WTC11 (cell line): ENCODE measurements at regions not wholly inside any gene's neighbourhood (a gene's known extent, or its start where the extent isn't known, plus 50 kb on each side); places are given as distances from the start of the nearest gene placed in this dataset.

Source experiments
- ATAC-seq: fragments of 200-7000 bp; cut with Tn5 transposase; 2 replicates; pipeline ENCODE4 v1.10.0; 2021; ENCODE audit warnings: mild to moderate bottlenecking, moderate library complexity
- CTCF ChIA-PET: fragments of 300-600 bp; sonication (Branson Sonifier 250); formaldehyde crosslinking; loops from one replicate; lab custom pipeline; 2021; ENCODE audit warnings: antibody characterized with exemption; lab: Charles Lee
- POLR2A ChIA-PET: fragments of 350-600 bp; sonication (Branson Sonifier 250); formaldehyde crosslinking; loops from one replicate; lab custom pipeline; 2021; ENCODE audit warnings: antibody characterized with exemption; lab: Charles Lee
- DNase-seq: peaks from one replicate; pipeline ENCODE4 v3.0.0; 2021; ENCODE audit warnings: low spot score
- H3K27ac Mint-ChIP-seq: 2 replicates; pipeline ENCODE4 v1.8.0; 2021; ENCODE audit warnings: mixed read lengths
- H3K27me3 Mint-ChIP-seq: 2 replicates; pipeline ENCODE4 v1.8.0; 2021; ENCODE audit warnings: low read depth, mild to moderate bottlenecking, moderate library complexity, mixed read lengths
- H3K36me3 Mint-ChIP-seq: 2 replicates; pipeline ENCODE4 v1.8.0; 2021; ENCODE audit warnings: mixed read lengths
- H3K4me1 Mint-ChIP-seq: 2 replicates; pipeline ENCODE4 v1.8.0; 2022; ENCODE audit warnings: mixed read lengths
- H3K4me3 Mint-ChIP-seq: 2 replicates; pipeline ENCODE4 v1.8.0; 2021; ENCODE audit warnings: mild to moderate bottlenecking, moderate library complexity, mixed read lengths
- H3K9me3 Mint-ChIP-seq: 2 replicates; pipeline ENCODE4 v1.8.0; 2021; ENCODE audit warnings: mixed read lengths
- CREB1 ChIP-seq: sonication (generic); formaldehyde crosslinking; IDR thresholded peaks from 2 replicates; pipeline ENCODE4 v1.8.0; 2023; ENCODE audit warnings: mild to moderate bottlenecking, missing genetic modification reagents
- ELF4 ChIP-seq: sonication (generic); formaldehyde crosslinking; IDR thresholded peaks from 2 replicates; pipeline ENCODE4 v1.8.1; 2022; ENCODE audit warnings: low read depth, mild to moderate bottlenecking, moderate library complexity, missing genetic modification reagents
- FOXP1 ChIP-seq: sonication (generic); formaldehyde crosslinking; IDR thresholded peaks from 2 replicates; pipeline ENCODE4 v1.8.0; 2022; ENCODE audit warnings: missing genetic modification reagents, mild to moderate bottlenecking, moderate library complexity, borderline replicate concordance
- GABPB1 ChIP-seq: sonication (generic); formaldehyde crosslinking; IDR thresholded peaks from 2 replicates; pipeline ENCODE4 v1.8.1; 2023; ENCODE audit warnings: mild to moderate bottlenecking, missing genetic modification reagents
- HMGA2 ChIP-seq: fragments of 250-450 bp; sonication (Bioruptor Pico); IDR thresholded peaks from 2 replicates; pipeline ENCODE4 v1.4.0; 2021; ENCODE audit warnings: mild to moderate bottlenecking, moderate library complexity
- JUN ChIP-seq: sonication (generic); formaldehyde crosslinking; IDR thresholded peaks from 2 replicates; pipeline ENCODE4 v1.8.0; 2023; ENCODE audit warnings: mild to moderate bottlenecking, missing genetic modification reagents
- PRDM15 ChIP-seq: sonication (generic); formaldehyde crosslinking; IDR thresholded peaks from 2 replicates; pipeline ENCODE4 v1.8.0; 2022; ENCODE audit warnings: missing genetic modification reagents
- TEAD1 ChIP-seq: sonication (generic); formaldehyde crosslinking; IDR thresholded peaks from 2 replicates; pipeline ENCODE4 v1.8.0; 2022; ENCODE audit warnings: mild to moderate bottlenecking, missing genetic modification reagents
- TP53 ChIP-seq: sonication (generic); formaldehyde crosslinking; IDR thresholded peaks from 2 replicates; pipeline ENCODE4 v1.8.1; 2023; ENCODE audit warnings: mild to moderate bottlenecking, missing genetic modification reagents
- ZBTB21 ChIP-seq: sonication (generic); formaldehyde crosslinking; IDR thresholded peaks from 2 replicates; pipeline ENCODE4 v1.8.1; 2023; ENCODE audit warnings: mild to moderate bottlenecking, missing genetic modification reagents, borderline replicate concordance
- ZNF423 ChIP-seq: fragments of 250-450 bp; sonication (Bioruptor Pico); IDR thresholded peaks from 2 replicates; pipeline ENCODE4 v2.1.2; 2022; ENCODE audit warnings: mild to moderate bottlenecking, moderate library complexity
- ZSCAN18 ChIP-seq: fragments of 250-450 bp; sonication (Bioruptor Pico); IDR thresholded peaks from 2 replicates; pipeline ENCODE4 v2.1.2; 2022; ENCODE audit warnings: mild to moderate bottlenecking, moderate library complexity
- TF ChIP-seq, protein P1 (sequence below): sonication (generic); formaldehyde crosslinking; IDR thresholded peaks from 2 replicates; pipeline ENCODE4 v1.8.0; 2023; ENCODE audit warnings: mild to moderate bottlenecking, missing genetic modification reagents
- TF ChIP-seq, protein P2 (sequence below): sonication (generic); formaldehyde crosslinking; IDR thresholded peaks from 2 replicates; pipeline ENCODE4 v1.8.0; 2022; ENCODE audit warnings: mild to moderate bottlenecking, missing genetic modification reagents
- TF ChIP-seq, protein P3 (sequence below): sonication (generic); formaldehyde crosslinking; IDR thresholded peaks from 2 replicates; pipeline ENCODE4 v1.8.0; 2022; ENCODE audit warnings: mild to moderate bottlenecking, missing genetic modification reagents

DNA sequence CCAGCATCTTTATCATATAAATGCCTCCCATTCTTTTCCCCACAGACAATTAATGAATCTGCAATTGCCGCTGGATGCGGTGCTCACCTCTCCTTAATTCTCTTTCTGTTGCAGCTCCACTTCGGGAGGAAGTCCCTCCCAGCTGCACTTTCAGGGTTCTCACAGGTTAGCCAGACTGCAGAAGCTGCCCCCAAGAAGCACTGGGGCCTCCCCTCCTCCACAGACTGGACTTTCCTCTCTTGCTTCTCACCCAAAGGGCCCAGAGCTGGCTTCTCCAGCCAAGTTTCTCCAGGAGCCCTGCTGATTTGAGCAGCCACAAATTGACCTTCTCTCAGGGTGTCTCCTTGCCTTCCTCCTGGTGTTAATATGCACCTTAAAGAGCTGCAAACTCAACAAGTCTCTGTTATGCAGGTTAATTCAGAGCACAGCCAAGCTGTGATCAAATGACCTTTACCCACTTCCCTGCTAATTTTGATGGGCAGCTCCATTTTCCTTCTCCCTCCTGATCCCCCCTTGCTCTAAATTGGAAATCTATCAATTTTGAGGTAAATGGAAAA, 298.9 kb downstream of the BUD13 start:
- no peak for TF ChIP-seq ELF4 (CRISPR knock-in tag)
- peak; percentile 29; the same call in 1 of the 2 replicates for TF ChIP-seq ZNF423
- H3K27ac Mint-ChIP-seq = peak overlapping the region; percentile 80
- DNase-seq = peak; percentile 17
- peaks cover 24% of the 10 kb centered on the region for H3K9me3 Mint-ChIP-seq
- no peak overlapping the region; the same call in 1 of the 2 replicates for H3K4me3 Mint-ChIP-seq
- ChIA-PET CTCF (interaction anchor here (0.5 to 2.0 kb wide), 9 partner anchors 12 to 192 kb away, joined by 3 to 18 read pairs (median 4); no protein-coding TSS in a partner anchor), POLR2A (interaction anchor here (0.6 kb wide), 1 partner anchor 61 kb away, joined by 3 read pairs; no protein-coding TSS in a partner anchor)
- H3K27me3 Mint-ChIP-seq = peaks cover 25% of the 10 kb centered on the region
- peaks cover 18% of the 10 kb centered on the region for H3K36me3 Mint-ChIP-seq
- H3K4me1 Mint-ChIP-seq = peaks cover 18% of the 10 kb centered on the region
- peak; percentile 78 for ATAC-seq

- peaks cover 18% of the 10 kb centered on the region for H3K36me3 Mint-ChIP-seq
- POLR2A ChIA-PET = interaction anchor here (0.6 kb wide), 1 partner anchor 61 kb away, joined by 3 read pairs; no protein-coding TSS in a partner anchor
- CTCF ChIA-PET = interaction anchor here (0.6 to 2.0 kb wide), 8 partner anchors 11 to 191 kb away, joined by 3 to 18 read pairs (median 4); no protein-coding TSS in a partner anchor
Measured at GRCh38 chr11:116473206-116473769, 299.5 kb downstream of the BUD13 start.

DNA sequence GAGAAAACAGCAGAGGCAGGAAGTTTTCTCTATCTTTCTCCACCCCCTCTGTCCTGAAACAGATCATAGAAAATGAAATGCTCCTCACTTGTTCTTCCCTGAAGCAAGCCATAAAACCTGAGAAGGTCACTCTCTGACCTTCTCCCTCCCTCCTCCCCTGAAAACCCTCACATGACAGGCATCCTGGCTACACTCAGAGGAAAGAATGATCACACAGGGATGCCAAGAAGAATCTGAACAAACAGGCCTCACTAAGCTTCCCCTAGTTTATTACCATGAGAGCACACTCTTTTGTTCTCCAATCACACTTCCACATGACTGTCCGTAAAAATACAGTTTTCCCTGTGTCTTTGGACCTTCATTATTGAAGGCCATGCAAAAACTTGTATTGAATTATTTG, 300.1 kb downstream of the BUD13 start:
- ChIA-PET POLR2A (no interaction called here), CTCF (interaction anchor here (1.2 to 1.9 kb wide), 2 partner anchors 26 to 28 kb away, joined by 3 to 6 read pairs; no protein-coding TSS in a partner anchor)
- H3K36me3 Mint-ChIP-seq = peaks cover 18% of the 10 kb centered on the region
- ATAC-seq (no peak), DNase-seq (no peak)
- H3K4me3 Mint-ChIP-seq = no peak overlapping the region
- peaks cover 18% of the 10 kb centered on the region for H3K4me1 Mint-ChIP-seq
- H3K27ac Mint-ChIP-seq = no peak overlapping the region
- peaks cover 33% of the 10 kb centered on the region for H3K27me3 Mint-ChIP-seq
- peaks cover 24% of the 10 kb centered on the region for H3K9me3 Mint-ChIP-seq
- TF ChIP-seq ZBTB21 (no peak), CREB1 (CRISPR knock-in tag) (no peak), ZSCAN18 (no peak), TP53 (CRISPR knock-in tag) (no peak)
- TF ChIP-seq, protein P1, sequence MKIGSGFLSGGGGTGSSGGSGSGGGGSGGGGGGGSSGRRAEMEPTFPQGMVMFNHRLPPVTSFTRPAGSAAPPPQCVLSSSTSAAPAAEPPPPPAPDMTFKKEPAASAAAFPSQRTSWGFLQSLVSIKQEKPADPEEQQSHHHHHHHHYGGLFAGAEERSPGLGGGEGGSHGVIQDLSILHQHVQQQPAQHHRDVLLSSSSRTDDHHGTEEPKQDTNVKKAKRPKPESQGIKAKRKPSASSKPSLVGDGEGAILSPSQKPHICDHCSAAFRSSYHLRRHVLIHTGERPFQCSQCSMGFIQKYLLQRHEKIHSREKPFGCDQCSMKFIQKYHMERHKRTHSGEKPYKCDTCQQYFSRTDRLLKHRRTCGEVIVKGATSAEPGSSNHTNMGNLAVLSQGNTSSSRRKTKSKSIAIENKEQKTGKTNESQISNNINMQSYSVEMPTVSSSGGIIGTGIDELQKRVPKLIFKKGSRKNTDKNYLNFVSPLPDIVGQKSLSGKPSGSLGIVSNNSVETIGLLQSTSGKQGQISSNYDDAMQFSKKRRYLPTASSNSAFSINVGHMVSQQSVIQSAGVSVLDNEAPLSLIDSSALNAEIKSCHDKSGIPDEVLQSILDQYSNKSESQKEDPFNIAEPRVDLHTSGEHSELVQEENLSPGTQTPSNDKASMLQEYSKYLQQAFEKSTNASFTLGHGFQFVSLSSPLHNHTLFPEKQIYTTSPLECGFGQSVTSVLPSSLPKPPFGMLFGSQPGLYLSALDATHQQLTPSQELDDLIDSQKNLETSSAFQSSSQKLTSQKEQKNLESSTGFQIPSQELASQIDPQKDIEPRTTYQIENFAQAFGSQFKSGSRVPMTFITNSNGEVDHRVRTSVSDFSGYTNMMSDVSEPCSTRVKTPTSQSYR (CRISPR knock-in tag) = no peak

More at GRCh38 chr11:116473206-116473769, 299.5 kb downstream of the BUD13 start:
- Mint-ChIP-seq H3K9me3 (peaks cover 24% of the 10 kb centered on the region), H3K4me3 (no peak overlapping the region), H3K4me1 (peaks cover 18% of the 10 kb centered on the region), H3K27ac (no peak overlapping the region), H3K27me3 (peaks cover 27% of the 10 kb centered on the region)
- TF ChIP-seq JUN (no peak), FOXP1 (CRISPR knock-in tag) (no peak), HMGA2 (CRISPR knock-in tag) (no peak), PRDM15 (no peak), GABPB1 (no peak), TEAD1 (CRISPR knock-in tag) (no peak)
- TF ChIP-seq, protein P2, sequence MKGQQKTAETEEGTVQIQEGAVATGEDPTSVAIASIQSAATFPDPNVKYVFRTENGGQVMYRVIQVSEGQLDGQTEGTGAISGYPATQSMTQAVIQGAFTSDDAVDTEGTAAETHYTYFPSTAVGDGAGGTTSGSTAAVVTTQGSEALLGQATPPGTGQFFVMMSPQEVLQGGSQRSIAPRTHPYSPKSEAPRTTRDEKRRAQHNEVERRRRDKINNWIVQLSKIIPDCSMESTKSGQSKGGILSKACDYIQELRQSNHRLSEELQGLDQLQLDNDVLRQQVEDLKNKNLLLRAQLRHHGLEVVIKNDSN (CRISPR knock-in tag) = no peak
- TF ChIP-seq, protein P3, sequence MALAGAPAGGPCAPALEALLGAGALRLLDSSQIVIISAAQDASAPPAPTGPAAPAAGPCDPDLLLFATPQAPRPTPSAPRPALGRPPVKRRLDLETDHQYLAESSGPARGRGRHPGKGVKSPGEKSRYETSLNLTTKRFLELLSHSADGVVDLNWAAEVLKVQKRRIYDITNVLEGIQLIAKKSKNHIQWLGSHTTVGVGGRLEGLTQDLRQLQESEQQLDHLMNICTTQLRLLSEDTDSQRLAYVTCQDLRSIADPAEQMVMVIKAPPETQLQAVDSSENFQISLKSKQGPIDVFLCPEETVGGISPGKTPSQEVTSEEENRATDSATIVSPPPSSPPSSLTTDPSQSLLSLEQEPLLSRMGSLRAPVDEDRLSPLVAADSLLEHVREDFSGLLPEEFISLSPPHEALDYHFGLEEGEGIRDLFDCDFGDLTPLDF = no peak
- DNase-seq (no peak), ATAC-seq (no peak)
